HG03039 (cell line): ENCODE measurements at regions not wholly inside any gene's neighbourhood (a gene's known extent, or its start where the extent isn't known, plus 50 kb on each side); places are given as distances from the start of the nearest gene placed in this dataset.

Source experiments
- ATAC-seq: cut with Tn5 transposase; IDR thresholded peaks from one replicate; pipeline ENCODE4 v1.9.1; 2021; ENCODE audit warnings: mild to moderate bottlenecking, moderate library complexity; ENCODE audit not compliant: unreplicated experiment

DNA sequence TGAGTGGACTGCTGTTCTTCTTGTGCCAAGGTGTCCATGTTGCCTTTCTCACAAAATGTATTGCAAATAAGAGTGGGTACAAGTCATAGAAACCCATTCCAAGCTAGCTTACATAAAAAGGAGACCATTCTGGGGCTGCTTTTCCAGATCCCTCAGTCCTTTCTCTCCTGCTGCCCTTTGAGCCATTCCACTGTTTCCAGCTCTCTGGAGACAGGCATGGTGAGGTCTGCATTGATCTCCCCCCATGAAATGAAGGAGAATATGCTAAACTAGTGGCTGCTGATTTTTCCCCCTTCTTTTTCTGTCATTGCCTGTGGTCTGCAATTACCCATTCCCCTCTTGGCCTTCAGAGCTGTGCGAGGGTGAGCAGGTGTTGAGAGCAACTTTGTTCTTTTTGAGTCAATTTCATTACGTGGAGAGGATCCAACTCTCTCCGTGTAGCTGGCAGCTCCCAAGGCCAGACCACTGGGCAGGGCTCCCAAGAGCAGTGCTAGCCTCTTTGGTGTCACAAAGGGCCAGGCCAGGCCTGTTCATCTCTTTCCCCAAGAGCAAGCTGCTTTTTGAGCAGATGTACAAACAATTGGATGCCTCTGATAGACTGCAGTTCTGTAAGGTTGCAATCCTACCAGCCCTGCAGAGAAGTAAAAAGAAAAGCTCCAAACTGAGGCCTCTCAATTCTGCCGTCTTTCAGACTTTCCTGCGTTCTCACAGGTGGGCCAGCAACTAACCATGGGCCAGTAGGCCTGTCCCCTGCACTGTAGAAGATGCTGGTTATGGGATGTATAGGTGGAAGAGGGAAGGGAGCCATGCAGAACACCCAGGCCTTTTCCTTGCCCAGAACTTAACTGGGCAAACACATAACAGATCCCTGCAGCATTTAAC is 96.1 kb upstream of the ARMC2 start:
- no peak for ATAC-seq

DNA sequence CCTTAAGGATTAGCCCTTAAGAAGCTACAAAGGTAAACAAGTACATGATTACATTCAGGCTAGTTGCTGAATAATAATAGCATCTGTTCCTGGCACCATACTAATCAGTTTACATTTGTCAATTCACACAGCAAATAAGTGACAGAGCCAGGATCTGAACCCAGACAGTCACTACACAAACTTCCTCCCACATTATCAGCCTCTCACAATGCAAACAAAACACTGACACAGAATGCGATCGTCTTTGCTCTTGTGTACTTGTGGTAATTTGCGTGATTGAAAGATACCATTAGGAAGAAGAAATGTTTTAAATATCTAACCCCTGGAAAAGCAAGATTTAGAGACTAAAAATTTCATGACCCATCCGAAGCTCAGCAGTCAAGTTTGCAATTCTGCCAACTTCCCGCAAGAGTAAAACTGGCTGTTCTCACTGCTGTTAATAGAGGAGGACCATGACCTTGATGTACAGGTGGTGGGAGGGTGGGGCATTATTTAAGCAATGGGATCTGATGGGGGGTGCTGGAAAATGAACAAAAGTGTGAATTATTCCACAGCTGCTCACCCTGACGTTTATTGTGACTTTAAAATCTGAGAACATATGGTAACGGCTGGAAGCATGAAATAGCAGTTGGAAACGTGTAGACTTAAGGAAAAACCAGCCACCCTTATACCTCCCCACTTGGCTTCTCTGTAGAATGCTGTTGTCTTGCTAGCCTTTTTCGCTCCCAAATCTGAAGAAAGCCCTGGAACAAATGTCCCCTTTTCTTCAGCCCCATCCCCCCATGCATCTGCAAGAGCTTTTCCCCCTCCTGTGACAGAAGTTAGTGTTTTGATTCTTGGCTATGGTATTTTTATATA is 95.3 kb upstream of the ARMC2 start:
- no peak for ATAC-seq

- ATAC-seq, result no peak
These were observed 92.7 kb upstream of the ARMC2 start for GRCh38 chr6:108755257-108756240.

DNA sequence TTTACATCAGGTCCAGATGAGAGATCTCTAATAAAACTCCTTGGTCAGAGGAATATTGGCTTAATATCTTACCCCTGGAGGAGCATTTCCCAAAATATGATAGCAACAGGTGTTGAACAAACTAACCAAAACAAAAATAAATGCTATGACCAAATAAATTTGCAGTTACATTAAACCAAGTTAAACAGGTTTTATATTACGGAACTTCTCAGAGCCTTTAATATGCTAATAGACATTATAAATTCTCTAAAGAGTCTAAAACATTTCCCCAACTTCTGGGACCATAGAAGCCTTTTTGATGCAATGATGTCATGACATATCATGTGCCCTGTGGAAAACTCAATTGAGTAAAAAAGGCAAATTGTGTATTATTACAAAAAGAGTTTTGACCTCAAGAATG is 90.9 kb upstream of the ARMC2 start:
- ATAC-seq, result no peak

DNA sequence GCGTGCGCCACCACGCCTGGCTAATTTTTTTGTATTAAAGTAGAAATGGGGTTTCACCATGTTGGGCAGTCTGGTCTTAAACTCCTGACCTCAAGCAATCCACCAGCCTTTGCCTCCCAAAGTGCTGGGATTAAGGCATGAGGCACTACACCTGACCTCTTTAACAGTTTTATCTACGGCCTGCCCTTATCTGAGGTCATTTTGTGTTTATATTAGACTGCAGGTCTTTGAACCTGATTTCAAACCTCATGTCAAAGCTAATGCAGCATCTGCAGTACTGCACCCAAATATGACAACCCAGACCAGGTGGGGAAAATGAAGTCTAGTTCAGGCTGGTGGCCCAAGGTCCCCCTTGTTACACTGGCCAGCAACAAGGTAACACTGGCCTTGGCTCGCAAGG is 89.3 kb upstream of the ARMC2 start:
- ATAC-seq, result no peak

- no peak for ATAC-seq
These were observed 87.8 kb upstream of the ARMC2 start for GRCh38 chr6:108760126-108761050.

DNA sequence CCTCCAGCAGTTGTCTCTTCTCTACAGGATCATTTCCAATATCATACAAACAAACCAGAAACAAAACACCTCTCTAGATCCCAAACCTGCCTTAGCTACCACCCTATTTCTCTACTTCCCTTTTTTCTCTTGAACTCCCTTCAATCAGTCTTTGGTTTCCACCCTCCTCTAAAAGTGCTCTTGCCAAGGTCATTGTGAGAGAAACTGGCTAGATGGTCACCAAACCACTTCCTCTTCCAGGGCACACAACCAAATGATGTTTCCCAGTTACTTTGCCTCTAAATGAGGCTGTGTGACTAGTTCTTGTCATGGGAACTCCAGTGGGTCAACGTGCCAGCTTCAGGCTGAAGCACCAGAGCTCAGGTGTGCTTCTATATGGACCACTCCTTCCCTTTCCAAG is 85.8 kb upstream of the ARMC2 start:
- ATAC-seq, result no peak

- ATAC-seq, result no peak
These were observed 84.2 kb upstream of the ARMC2 start for GRCh38 chr6:108763931-108764579.

GRCh38 chr6:108764580-108764950 is 83.7 kb upstream of the ARMC2 start:
- ATAC-seq, result no peak

GRCh38 chr6:108765495-108765894 is 82.7 kb upstream of the ARMC2 start:
- ATAC-seq, result no peak

DNA sequence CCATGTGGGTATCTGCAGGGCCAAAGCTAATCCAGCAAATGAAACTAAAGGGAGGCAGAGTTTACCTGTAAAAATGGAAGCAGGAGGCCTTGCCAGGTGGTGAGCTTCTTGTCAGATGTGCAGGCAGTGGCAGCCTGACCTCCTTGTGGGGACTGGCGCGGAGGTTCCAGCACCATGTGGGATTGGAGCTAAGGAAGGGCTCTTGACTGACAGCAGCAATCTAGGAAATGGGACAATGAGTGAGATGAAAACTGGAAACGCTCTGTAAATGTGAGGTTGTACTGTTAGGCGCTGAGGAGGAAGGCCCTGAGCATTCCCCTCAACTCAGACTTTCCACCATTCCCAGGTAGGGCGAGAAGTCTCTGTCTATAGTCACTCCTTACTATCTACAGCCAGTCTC is 81.8 kb upstream of the ARMC2 start:
- ATAC-seq, result no peak

GRCh38 chr6:108766886-108767285 is 81.3 kb upstream of the ARMC2 start:
- ATAC-seq, result no peak

GRCh38 chr6:108767418-108768165 is 80.6 kb upstream of the ARMC2 start:
- ATAC-seq, result no peak

- no peak for ATAC-seq
These were observed 80.1 kb upstream of the ARMC2 start for GRCh38 chr6:108768166-108768555.

DNA sequence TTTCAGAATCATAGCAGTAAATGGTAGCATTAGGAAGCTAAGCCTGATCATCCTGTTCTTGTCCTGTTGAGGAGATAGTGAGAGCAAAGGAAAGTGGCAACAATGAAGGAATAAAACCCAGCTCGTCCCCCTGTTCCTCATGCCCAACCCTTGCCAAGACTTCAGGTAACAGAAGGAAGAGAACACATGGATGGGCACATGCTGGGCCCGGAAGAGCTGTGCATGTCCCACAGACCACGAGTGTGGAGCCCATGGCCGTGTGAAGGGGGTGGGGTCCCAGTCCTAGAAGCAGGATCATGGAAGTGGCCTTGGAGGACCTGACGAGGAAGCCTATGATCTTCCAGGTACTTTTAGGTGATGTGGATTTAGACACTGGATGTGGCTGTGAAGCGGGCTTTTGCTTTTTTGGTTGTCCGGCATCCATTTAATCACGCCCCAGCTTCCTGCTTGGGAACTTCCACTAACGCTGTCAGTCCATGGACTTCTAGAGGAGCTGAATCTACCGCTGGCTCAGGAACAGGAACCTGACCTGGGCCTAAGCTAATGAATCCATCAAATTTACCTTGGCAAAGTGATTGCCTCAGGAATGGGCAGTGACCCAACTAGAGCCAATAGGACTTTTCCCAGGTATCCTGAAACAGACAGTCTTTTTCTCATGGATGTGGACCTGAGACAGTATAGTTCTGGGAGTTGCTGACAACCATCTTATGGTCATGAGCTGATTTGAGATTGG is 79.3 kb upstream of the ARMC2 start:
- ATAC-seq, result no peak

GRCh38 chr6:108771421-108771820 is 76.8 kb upstream of the ARMC2 start:
- no peak for ATAC-seq

DNA sequence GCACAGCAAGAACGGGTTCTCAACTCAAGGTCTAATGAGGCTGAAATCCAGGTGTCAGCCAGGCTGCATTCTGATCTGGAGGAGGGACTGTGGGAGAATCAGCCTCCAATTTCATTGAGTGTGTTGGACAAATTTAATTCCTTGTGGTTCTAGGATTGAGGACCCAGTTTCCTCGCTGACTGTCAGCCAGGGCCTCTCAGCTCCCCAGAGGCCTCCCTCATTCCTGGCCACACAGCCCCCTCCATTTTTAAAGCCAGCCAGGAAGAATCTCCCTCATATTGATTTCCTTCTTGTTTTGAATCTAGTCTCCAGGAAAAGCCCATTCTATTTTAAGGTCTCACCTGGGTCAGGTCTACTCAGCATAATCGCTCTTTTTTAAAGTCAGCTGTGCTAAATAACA is 73.7 kb upstream of the ARMC2 start:
- no peak for ATAC-seq

DNA sequence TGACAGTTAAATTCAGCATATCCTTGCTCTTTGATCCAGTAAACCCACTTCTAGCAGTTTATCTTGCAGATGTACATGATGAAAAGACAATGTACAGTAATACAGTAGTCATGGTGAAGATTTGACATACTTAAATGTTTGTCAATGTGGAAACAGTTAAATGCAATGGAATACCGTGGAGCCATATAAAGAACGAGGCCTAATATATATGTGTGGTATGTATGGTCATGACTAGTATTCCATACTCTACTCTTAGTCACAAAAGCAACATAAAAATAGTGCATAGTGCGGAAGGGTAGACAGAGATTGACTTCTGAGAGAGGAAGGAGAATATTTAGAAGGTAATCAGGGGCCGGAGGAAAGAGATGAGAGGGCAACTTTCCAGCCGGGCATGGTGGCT is 70.7 kb upstream of the ARMC2 start:
- no peak for ATAC-seq
